ENCODE measurements at regions not wholly inside any gene's neighbourhood (a gene's known extent, or its start where the extent isn't known, plus 50 kb on each side); places are given as distances from the start of the nearest gene placed in this dataset.

- Histone ChIP-seq H3K27ac (ENCODE audit: insufficient read depth, low read depth, low read length) (no peak overlapping the region), H3K4me1 (ENCODE audit: control insufficient read depth, extremely low read depth, insufficient read depth, low read length) (no peaks in the 10 kb centered on the region), H3K9me3 (replicated peaks; ENCODE audit: control insufficient read depth, insufficient read depth, low read length) (no peaks in the 10 kb centered on the region), H2AFZ (ENCODE audit: low read depth, low read length) (no peak overlapping the region), H3K4me3 (replicated peaks in 1 of 3; ENCODE audit: insufficient read depth in 1 of 3, low read depth in 1 of 3, low read length in 3 of 3) (no peak overlapping the region), H3K9ac (replicated peaks; ENCODE audit: extremely low read depth, insufficient read depth, low read length) (no peak overlapping the region), H3K79me2 (ENCODE audit: control insufficient read depth, insufficient read depth, low read length) (no peaks in the 10 kb centered on the region), H3K27me3 (ENCODE audit: control insufficient read depth in 2 of 2, insufficient read depth in 2 of 2, low read length in 2 of 2) (peaks cover 0 to 2% of the 10 kb centered on the region in 2 experiments), H3K36me3 (ENCODE audit: control insufficient read depth in 2 of 2, extremely low read depth in 1 of 2, insufficient read depth in 2 of 2, low read length in 2 of 2) (no peaks in the 10 kb centered on the region), H3K4me2 (ENCODE audit: insufficient read depth, low read length) (no peak overlapping the region), H4K20me1 (replicated peaks; ENCODE audit: control insufficient read depth, extremely low read depth, insufficient read depth, low read length) (no peaks in the 10 kb centered on the region), H3K9me1 (replicated peaks; ENCODE audit: control insufficient read depth, extremely low read depth, insufficient read depth, low read length) (no peaks in the 10 kb centered on the region)
- TF ChIP-seq MAX (IDR thresholded peaks at IDR 0.05; ENCODE audit: insufficient read depth, insufficient read length), result no peak
- no peak for TF ChIP-seq POLR2AphosphoS5 (IDR thresholded peaks at IDR 0.05; ENCODE audit: insufficient read depth, low read depth, low read length)
- TF ChIP-seq GATA2 (IDR thresholded peaks at IDR 0.05; ENCODE audit: insufficient read depth, insufficient read length, low read depth, low read length), result no peak
- TF ChIP-seq JUN (IDR thresholded peaks at IDR 0.05; ENCODE audit: borderline replicate concordance, insufficient read depth, insufficient read length, low read depth), result no peak
- TF ChIP-seq MYC (IDR thresholded peaks at IDR 0.05; ENCODE audit: low read depth, low read length), result no peak
- no peak for TF ChIP-seq FOS (IDR thresholded peaks at IDR 0.05; ENCODE audit: borderline replicate concordance, insufficient read depth, low read length)
- no peak for TF ChIP-seq EZH2 (IDR thresholded peaks at IDR 0.05; ENCODE audit: borderline replicate concordance, low read depth, low read length, severe bottlenecking)
- TF ChIP-seq CTCF (IDR thresholded peaks at IDR 0.05; ENCODE audit: extremely low read depth in 1 of 2, insufficient read depth in 1 of 2, low read depth in 1 of 2, low read length in 2 of 2), result no peak
- no peak for TF ChIP-seq POLR2A (IDR thresholded peaks at IDR 0.05; ENCODE audit: low read depth, low read length)
- CTCF ChIA-PET, result no interaction called here
- intact Hi-C loops (cut with micrococcal nuclease), result no loop called here
- dilution Hi-C loops (cut with MboI; ENCODE audit: extremely low pct_ligation_motif_present, low sequenced_read_pairs), result no loop called here
- no TSS peak for BruUV-seq (replicated peaks)
- FAIRE-seq, result no peak
- POLR2A ChIA-PET, result no interaction called here
- no peak for DNase-seq (ENCODE audit: low read depth, low spot score)
These were observed 77.0 kb upstream of the PTPRM start for GRCh38 chr18:7490104-7490503.

Data from endothelial cell of umbilical vein (primary cell).